Adrenal gland (tissue), 9 donors: ENCODE measurements at regions not wholly inside any gene's neighbourhood (a gene's known extent, or its start where the extent isn't known, plus 50 kb on each side); places are given as distances from the start of the nearest gene placed in this dataset.

Experiments
- DNase-seq, 7 donors: peaks; one replicate each; pipeline ENCODE4 v3.0.0-alpha.2; 2019 to 2020
- H3K27ac ChIP-seq, 5 donors: fragments of 200-600 bp; sonication (generic) in 4 of 5; 1 replicate in 3 of 5; 2 replicates in 2 of 5; pipeline versions ENCODE4 v1.5.1 to v1.8.0; 2016 to 2020; ENCODE audit warnings: mild to moderate bottlenecking in 1 of 5
- H3K27me3 ChIP-seq: fragments of 200-600 bp; 2 replicates; pipeline ENCODE4 v1.8.0; 2021
- H3K36me3 ChIP-seq, 2 donors: fragments of 200-600 bp; replicated peaks in 1 of 2; 1 replicate in 1 of 2; 2 replicates in 1 of 2; pipeline versions ENCODE4 v1.5.1 to v1.8.0; 2018 to 2022
- H3K4me1 ChIP-seq, 2 donors: fragments of 200-600 bp; replicated peaks in 1 of 2; 1 replicate in 1 of 2; 2 replicates in 1 of 2; pipeline versions ENCODE4 v1.5.1 to v1.8.0; 2018 to 2021
- H3K4me3 ChIP-seq, 4 donors: fragments of 200-600 bp; sonication (generic) in 3 of 4; one replicate each; pipeline ENCODE4 v1.5.1; 2016 to 2018
- H3K9me3 ChIP-seq, 3 donors: fragments of 200-600 bp; sonication (generic) in 1 of 3; replicated peaks in 1 of 3; 1 replicate in 2 of 3; 2 replicates in 1 of 3; pipeline versions ENCODE4 v1.5.1 to v1.8.0; 2016 to 2021
- CTCF ChIP-seq, 6 experiments: fragments of 450-650 bp in 4 of 6; fragments of 200-600 bp in 2 of 6; sonication (generic) in 1 of 6; IDR thresholded peaks; 1 replicate in 5 of 6; 2 replicates in 1 of 6; pipeline versions ENCODE4 v1.5.1 to v1.8.0; 2016 to 2021; ENCODE audit warnings: antibody characterized with exemption in 6 of 6, mild to moderate bottlenecking in 2 of 6, moderate library complexity in 1 of 6
- POLR2A ChIP-seq, 2 donors: fragments of 450-650 bp; IDR thresholded peaks; one replicate each; pipeline ENCODE4 v1.6.1; 2017; ENCODE audit warnings: antibody characterized with exemption in 2 of 2, mild to moderate bottlenecking in 2 of 2, moderate library complexity in 1 of 2
- WGBS, 4 donors: extraction: QIAGEN DNeasy Blood & Tissue Kit in 2 of 4; methylation state at CpG; one replicate each; pipeline versions ENCODE4 v1.1.5 to v1.1.7; 2013 to 2017; 5-methylcytosine and 5-hydroxymethylcytosine counted together
- intact Hi-C, 2 donors: fragments of 100-400 bp; cut with DNase I; formaldehyde crosslinking; loops; one replicate each; pipeline versions ENCODE4 v1.14.1 to v1.15.0; 2022 to 2023
- donor health status: healthy with polysubstance abuse.
- donor health status: Bipolar disorder and iron deficiency.
- donor health status: DM: yes; HTN: yes; CAD: no.
- donor health status: DM: no; HTN: no; CAD: no.
- donor health status: DM: no; HTN: no; CAD: no.

GRCh38 chr6:44507014-44507413, 119.5 kb downstream of the CDC5L start:
- Histone ChIP-seq H3K27ac (no peak overlapping the region), H3K36me3 (no peaks in the 10 kb centered on the region), H3K4me3 (no peak overlapping the region), H3K27me3 (no peaks in the 10 kb centered on the region), H3K9me3 (no peaks in the 10 kb centered on the region), H3K4me1 (peaks cover 0 to 9% of the 10 kb centered on the region in 2 donors)
- WGBS, 4 donors = 94 to 100% (median 97%) methylated on average over 1 of the region's 1 CpG
- TF ChIP-seq POLR2A (IDR thresholded peaks at IDR 0.05) (no peak), CTCF (IDR thresholded peaks at IDR 0.05) (no peak)
- intact Hi-C loops = no loop called here
- no peak for DNase-seq

GRCh38 chr6:44508646-44509045, 121.1 kb downstream of the CDC5L start:
- H3K36me3 ChIP-seq = no peaks in the 10 kb centered on the region
- H3K27ac ChIP-seq = no peak overlapping the region
- WGBS, 4 donors = 80 to 88% (median 83%) methylated on average over 1 of the region's 1 CpG
- peaks cover 0 to 9% of the 10 kb centered on the region in 2 donors for H3K4me1 ChIP-seq
- no peaks in the 10 kb centered on the region for H3K9me3 ChIP-seq
- intact Hi-C loops = no loop called here
- no peak for DNase-seq
- H3K27me3 ChIP-seq = no peaks in the 10 kb centered on the region
- no peak for TF ChIP-seq CTCF (IDR thresholded peaks at IDR 0.05)
- TF ChIP-seq POLR2A (IDR thresholded peaks at IDR 0.05) = no peak
- no peak overlapping the region for H3K4me3 ChIP-seq

DNA sequence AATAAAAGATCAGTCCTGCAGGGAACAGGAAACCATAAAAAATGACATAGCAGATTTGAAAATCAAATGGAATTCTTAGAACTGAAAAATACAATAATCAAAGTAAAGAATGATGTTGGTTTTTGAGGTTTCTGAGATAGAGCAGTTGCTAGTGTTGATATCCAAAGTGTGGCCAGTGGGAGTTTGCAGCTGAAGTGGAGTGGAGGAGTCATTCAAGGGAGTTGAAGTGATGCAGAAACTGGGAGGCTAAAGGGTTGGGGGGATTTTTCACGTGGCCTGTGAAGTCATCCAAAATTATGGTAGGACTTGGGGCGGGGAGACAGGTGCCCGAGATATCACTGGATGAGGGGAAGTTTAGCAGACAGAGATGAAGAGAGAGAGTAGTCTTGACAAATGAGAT, 123.6 kb downstream of the CDC5L start:
- Histone ChIP-seq H3K27me3 (no peaks in the 10 kb centered on the region), H3K4me3 (no peak overlapping the region), H3K27ac (no peak overlapping the region), H3K4me1 (no peaks in the 10 kb centered on the region), H3K9me3 (no peaks in the 10 kb centered on the region), H3K36me3 (no peaks in the 10 kb centered on the region)
- no peak for DNase-seq
- TF ChIP-seq CTCF (IDR thresholded peaks at IDR 0.05) (no peak), POLR2A (IDR thresholded peaks at IDR 0.05) (no peak)
- 64 to 85% (median 67%) methylated on average over 3 of the region's 3 CpGs for WGBS, 4 donors
- intact Hi-C loops = no loop called here

- no peak overlapping the region for H3K4me3 ChIP-seq
- DNase-seq = no peak
- H3K9me3 ChIP-seq = no peaks in the 10 kb centered on the region
- H3K36me3 ChIP-seq = no peaks in the 10 kb centered on the region
- 74 to 80% (median 76%) methylated on average over 7 of the region's 7 CpGs for WGBS, 4 donors
- no peak overlapping the region for H3K27ac ChIP-seq
- TF ChIP-seq POLR2A (IDR thresholded peaks at IDR 0.05) (no peak), CTCF (IDR thresholded peaks at IDR 0.05) (no peak)
- H3K27me3 ChIP-seq = no peaks in the 10 kb centered on the region
- H3K4me1 ChIP-seq = no peaks in the 10 kb centered on the region
- intact Hi-C loops = no loop called here
These were observed 125.6 kb downstream of the CDC5L start for GRCh38 chr6:44512868-44513741.
